Epithelial cell of prostate (primary cell): ENCODE measurements at regions not wholly inside any gene's neighbourhood (a gene's known extent, or its start where the extent isn't known, plus 50 kb on each side); places are given as distances from the start of the nearest gene placed in this dataset.
"Not testable (repeated sequence)": the region's sequence is repeated elsewhere in the genome, so short reads cannot be mapped to it uniquely, and the experiment has no call there.

ENCODE experiments used
- DNase-seq: peaks from one replicate; pipeline ENCODE4 v3.0.0-alpha.2; 2011; ENCODE audit warnings: low read depth, low spot score
- H3K27ac ChIP-seq: fragments of 450-650 bp; 2 replicates; pipeline ENCODE4 v1.5.1; 2017; ENCODE audit warnings: mild to moderate bottlenecking

- no peak for DNase-seq
Observed at GRCh38 chr2:33924586-33925169, 325.6 kb upstream of the FAM98A start.

GRCh38 chr2:33917252-33917651 lies 318.2 kb upstream of the FAM98A start:
- no peak overlapping the region for H3K27ac ChIP-seq
- DNase-seq: no peak

More at GRCh38 chr2:33924586-33925169, 325.6 kb upstream of the FAM98A start:
- H3K27ac ChIP-seq: no peak overlapping the region

DNA sequence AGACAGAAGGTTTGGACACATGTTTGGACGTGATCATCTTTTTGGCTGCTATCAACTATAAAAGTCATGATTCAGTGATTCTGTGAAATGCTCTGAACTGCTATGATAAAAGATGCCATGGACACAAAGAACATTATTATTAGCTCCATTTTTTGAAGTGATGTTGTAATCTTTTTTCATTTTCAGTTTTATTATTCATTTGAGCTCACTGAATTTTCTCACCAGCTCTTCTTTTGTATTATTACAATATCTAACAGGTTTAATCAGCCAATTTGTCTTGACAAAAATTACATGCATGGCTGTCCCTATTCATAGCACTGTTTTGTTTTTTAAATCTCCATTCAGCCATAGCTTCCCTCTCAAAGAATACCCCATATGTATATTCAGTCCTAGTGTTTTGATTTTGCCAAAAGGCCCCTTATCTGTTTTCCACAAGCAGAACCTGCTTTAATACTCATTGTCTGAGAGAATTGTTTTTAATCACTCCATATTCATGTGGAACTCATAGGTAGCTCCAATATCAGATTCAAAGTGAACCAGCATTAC lies 314.0 kb upstream of the FAM98A start:
- no peak for DNase-seq
- no peak overlapping the region for H3K27ac ChIP-seq

DNA sequence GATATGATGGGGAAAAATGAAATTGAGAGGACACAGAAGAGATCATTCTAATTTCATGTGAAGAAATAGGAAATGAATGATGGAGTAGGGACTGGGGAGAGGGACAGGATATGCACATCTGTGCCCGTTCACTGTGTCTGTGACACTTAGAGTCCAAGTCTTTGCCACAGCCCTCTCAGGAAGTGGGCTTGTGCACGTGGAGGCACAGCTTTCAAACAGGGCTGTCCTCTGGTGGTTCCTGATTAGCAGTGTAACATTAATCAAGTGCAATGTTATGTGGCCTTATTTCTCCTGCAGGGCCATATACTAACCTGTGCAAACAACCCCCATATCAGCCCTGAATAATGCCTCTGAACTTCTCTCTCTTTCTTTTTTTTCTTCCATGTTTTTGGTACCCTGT lies 312.2 kb upstream of the FAM98A start:
- no peak overlapping the region for H3K27ac ChIP-seq
- no peak for DNase-seq

DNA sequence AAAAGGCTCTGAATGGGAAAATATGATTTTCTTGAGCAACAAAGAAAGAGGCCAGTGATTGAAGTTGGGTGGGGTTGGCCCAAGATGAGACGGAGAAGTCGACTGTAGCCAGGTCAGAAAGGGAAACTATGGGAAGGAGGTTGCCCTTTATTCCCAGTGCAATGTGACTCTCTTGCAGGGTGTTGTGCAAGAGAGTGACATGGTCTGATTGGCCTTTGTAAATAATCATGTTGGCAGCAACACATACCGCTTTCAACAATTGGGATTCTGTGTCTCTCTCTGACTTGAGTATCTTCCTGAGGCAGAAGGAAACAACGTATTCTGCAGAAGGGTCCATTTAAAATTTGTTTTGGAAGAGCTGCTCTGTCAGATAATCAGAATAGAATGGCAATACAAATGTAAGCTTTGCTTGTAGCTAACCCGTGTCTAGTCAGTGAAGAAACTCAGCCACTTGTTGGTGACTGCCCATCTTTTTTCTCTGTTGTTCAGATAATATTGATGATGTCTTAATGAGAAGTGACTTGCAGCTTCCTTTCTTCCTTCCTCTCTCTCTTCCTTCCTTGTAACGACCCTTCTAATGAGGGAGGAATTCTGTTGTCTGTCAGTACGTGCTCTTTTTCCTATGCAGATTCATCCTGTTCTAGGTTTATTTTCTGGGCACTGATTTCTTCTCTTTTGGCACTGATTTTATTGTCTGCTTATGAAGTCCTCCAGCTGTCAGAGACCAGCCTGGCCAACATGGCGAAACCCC lies 311.0 kb upstream of the FAM98A start:
- no peak for DNase-seq
- no peak overlapping the region for H3K27ac ChIP-seq

DNA sequence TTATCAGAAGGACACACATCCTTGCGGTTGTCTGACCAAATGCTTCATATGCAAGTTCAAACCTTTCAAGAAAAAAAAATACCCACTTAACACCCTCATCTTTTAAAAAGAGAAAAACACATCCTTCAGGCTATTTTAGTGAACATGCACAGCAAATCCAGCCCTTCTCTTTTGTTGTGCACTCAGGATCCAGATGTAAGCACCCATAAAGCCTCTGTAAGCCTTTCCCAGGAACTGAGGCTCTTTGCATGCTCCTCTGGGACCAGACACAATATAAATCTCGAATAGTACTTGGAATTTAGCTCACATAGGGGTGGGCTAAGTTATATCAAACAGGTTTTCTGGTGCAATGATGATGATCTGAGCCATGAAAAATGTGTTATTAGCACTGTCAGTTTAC lies 308.8 kb upstream of the FAM98A start:
- DNase-seq: no peak
- no peak overlapping the region for H3K27ac ChIP-seq

GRCh38 chr2:33906129-33906528 lies 307.0 kb upstream of the FAM98A start:
- H3K27ac ChIP-seq, DNase-seq: not testable (repeated sequence)

- no peak overlapping the region for H3K27ac ChIP-seq
- DNase-seq: no peak
Observed at GRCh38 chr2:33904801-33905200, 305.7 kb upstream of the FAM98A start.

DNA sequence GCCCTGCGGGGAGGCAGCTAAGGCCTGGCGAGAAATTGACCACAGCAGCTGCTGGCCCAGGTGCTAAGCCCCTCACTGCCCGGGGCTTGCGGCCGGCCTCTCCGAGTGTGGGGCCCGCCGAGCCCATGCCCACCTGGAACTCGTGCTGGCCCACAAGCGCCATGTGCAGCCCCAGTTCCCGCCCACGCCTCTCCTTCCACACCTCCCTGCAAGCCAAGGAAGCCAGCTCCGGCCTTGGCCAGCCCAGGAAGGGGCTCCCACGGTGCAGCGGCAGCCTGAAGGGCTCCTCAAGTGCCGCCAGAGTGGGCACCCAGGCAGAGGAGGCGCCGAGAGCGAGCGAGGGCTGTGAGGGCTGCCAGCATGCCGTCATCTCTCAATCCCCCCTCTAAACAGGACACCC lies 304.6 kb upstream of the FAM98A start:
- no peak overlapping the region for H3K27ac ChIP-seq
- DNase-seq: no peak

DNA sequence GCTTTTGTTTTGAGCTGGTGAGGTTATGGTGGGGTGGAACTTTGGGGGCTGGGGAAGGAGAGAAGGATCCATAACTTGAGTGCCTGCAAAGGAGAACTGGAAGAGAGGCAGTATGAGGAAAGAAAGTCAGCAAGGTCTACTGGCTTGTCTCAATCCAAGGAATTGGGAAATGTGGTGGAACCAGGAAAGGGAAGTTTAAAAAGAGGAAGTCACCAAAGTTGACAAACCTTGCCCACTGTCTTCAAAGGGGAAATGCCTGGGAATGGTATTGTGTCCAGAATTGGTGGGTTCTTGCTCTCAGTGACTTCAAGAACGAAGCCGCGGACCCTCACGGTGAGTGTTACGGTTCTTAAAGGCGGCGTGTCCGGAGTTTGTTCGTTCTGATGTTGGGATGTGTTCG lies 304.1 kb upstream of the FAM98A start:
- no peak overlapping the region for H3K27ac ChIP-seq
- no peak for DNase-seq

DNA sequence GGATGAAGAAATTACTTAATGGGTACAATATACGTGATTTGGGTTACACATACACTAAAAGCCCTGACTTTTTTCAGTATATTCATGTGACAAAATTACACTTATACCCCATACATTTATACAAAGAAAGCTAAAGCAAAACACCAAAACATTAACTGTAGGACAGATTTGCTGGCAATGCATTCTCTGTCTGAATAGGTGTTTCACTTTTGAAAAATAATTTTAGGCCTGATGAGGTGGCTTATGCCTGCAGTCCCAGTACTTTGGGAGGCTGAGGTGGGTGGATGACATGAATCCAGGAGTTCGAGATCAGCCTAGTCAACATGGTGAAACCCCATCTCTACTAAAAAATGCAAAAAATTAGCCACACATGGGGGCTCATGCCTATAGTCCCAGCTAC lies 301.5 kb upstream of the FAM98A start:
- H3K27ac ChIP-seq: no peak overlapping the region
- no peak for DNase-seq

DNA sequence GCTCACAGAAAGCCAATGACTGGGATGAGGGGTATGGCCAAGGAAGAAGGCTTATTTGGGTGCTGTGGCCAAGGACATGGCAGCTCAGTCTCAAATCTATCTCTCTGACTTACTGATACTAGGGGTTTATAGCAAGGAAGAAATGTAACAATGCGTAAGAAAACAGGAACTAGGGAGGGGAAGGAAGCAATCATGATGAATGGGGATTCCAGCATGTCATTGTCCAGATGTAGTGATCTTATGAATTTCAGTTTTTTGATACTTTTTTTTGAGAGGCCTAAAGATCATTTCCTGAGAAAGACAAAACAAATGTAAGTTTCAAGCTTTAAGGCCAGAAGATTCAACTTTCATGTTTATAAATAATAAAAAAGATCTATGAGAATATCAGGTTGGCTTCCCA lies 298.6 kb upstream of the FAM98A start:
- no peak for DNase-seq
- no peak overlapping the region for H3K27ac ChIP-seq

DNA sequence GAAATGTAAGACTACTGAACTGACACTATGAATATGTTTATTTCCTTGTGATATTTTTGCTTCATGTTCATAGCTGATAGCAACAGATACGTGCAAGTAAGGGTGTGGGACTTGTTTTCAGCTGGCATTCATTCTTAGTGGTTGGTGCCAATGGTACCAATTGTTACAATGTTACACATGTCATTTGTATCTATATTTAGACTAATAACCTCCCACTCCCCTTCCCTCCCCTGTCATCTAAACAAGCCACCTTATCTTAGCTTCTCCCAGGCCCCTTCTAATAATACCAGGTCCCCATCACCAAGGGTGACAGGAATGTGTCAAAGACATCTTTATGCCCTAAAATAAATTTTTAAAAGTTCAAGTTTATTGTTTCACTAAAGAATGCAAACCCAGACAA lies 294.7 kb upstream of the FAM98A start:
- no peak for DNase-seq
- no peak overlapping the region for H3K27ac ChIP-seq

DNA sequence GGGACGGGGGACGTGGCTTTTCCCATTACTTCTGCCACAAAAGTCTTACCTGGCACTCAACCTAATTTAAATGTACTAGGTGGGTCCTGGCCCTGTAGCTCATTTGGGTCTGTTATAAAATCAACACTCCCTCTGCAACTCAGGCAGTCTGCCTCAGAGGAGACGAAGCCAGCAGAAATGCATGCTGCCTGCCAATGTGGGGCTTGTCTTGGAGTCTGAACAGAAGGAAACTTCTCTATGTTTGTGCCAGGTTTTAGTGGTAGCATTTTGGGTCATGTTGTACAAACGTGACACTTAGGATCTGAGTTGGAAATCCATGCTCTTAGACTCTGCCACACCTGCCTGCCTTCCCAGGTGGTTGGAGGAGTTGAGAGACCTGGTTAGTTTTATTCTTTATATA lies 292.5 kb upstream of the FAM98A start:
- H3K27ac ChIP-seq: no peak overlapping the region
- DNase-seq: no peak

GRCh38 chr2:33890686-33891085 lies 291.6 kb upstream of the FAM98A start:
- H3K27ac ChIP-seq: no peak overlapping the region
- DNase-seq: no peak

DNA sequence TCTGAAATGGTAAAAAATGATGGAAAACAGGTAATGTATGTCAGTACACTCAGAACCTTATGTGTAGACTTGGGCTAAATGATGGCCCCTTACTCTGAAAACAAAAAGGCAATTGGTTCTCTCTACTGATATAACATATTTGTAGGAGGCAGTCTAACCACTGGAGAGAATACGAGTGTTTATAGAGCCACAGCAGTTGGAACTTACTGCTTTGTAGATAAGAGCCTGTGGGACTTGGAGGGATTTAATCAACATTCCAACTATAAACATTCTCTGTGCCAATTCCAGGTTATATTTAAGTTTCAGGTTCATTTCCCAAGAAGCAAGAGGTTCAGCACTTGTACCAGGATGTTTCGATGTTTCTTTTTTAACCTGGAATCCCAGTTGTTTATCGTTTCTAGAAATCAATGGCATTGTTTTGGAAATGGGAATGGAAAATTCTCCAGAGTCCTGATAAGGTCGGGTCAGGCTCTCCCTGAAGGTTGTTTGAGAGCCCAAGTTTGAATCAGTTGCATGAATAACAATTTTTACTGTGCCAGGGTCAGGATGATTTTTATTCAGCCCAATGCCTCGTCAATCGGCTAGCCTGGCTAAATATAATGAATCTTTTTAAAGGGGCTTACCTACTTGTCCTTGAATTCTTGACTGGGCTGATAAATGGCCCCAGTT lies 278.4 kb upstream of the FAM98A start:
- no peak for DNase-seq
- H3K27ac ChIP-seq: no peak overlapping the region

GRCh38 chr2:33873076-33873605 lies 274.0 kb upstream of the FAM98A start:
- no peak for DNase-seq
- H3K27ac ChIP-seq: no peak overlapping the region

GRCh38 chr2:33859811-33860461 lies 260.8 kb upstream of the FAM98A start:
- DNase-seq: no peak
- H3K27ac ChIP-seq: no peak overlapping the region

DNA sequence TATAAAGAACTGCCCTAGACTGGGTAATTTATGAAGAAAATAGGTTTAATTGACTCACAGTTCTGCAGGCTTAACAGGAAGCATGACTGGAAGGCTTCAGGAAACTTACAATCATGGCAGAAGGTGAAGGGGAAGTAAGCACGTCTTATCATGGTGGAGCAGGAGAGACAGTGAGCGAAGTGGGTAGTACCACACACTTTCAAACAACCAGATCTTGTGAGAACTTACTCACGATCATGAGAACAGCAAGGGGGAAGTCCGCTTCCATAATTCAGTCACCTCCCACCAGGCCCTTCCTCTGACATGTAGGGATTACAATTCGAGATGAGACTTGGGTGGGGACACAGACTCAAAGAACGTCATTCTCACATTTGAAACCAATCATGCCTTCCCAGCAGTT lies 260.1 kb upstream of the FAM98A start:
- no peak overlapping the region for H3K27ac ChIP-seq
- no peak for DNase-seq

- DNase-seq: peak; percentile 24
Observed at GRCh38 chr2:33848486-33848885, 249.4 kb upstream of the FAM98A start.

DNA sequence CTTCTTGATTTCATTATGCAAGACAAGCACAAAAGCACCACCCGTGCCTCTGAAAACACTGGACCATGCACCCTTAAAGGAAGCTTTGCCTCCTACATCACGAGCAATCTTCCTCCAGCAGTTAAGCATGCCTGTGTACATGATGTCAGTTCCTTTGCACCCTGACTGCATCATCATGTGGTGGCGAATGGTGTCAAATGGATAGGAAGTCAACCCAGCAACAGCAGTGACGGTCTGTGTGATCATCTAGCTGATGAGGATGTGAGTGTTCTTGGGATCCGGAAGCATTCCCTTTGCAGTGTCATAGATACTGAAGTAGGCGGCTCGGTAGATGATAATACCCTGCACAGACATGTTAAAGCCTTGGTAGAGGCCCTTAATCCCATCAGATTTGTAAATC lies 240.7 kb upstream of the FAM98A start:
- no peak for DNase-seq
- H3K27ac ChIP-seq: no peak overlapping the region

More at GRCh38 chr2:33848486-33848885, 249.4 kb upstream of the FAM98A start:
- H3K27ac ChIP-seq: no peak overlapping the region
